WTC11 (cell line): ENCODE measurements at regions not wholly inside any gene's neighbourhood (a gene's known extent, or its start where the extent isn't known, plus 50 kb on each side); places are given as distances from the start of the nearest gene placed in this dataset.

ENCODE experiments used
- ATAC-seq: fragments of 200-7000 bp; cut with Tn5 transposase; 2 replicates; pipeline ENCODE4 v1.10.0; 2021; ENCODE audit warnings: mild to moderate bottlenecking, moderate library complexity
- CTCF ChIA-PET: fragments of 300-600 bp; sonication (Branson Sonifier 250); formaldehyde crosslinking; loops from one replicate; lab custom pipeline; 2021; ENCODE audit warnings: antibody characterized with exemption; lab: Charles Lee
- POLR2A ChIA-PET: fragments of 350-600 bp; sonication (Branson Sonifier 250); formaldehyde crosslinking; loops from one replicate; lab custom pipeline; 2021; ENCODE audit warnings: antibody characterized with exemption; lab: Charles Lee
- DNase-seq: peaks from one replicate; pipeline ENCODE4 v3.0.0; 2021; ENCODE audit warnings: low spot score
- H3K27ac Mint-ChIP-seq: 2 replicates; pipeline ENCODE4 v1.8.0; 2021; ENCODE audit warnings: mixed read lengths
- H3K27me3 Mint-ChIP-seq: 2 replicates; pipeline ENCODE4 v1.8.0; 2021; ENCODE audit warnings: low read depth, mild to moderate bottlenecking, moderate library complexity, mixed read lengths
- H3K36me3 Mint-ChIP-seq: 2 replicates; pipeline ENCODE4 v1.8.0; 2021; ENCODE audit warnings: mixed read lengths
- H3K4me1 Mint-ChIP-seq: 2 replicates; pipeline ENCODE4 v1.8.0; 2022; ENCODE audit warnings: mixed read lengths
- H3K4me3 Mint-ChIP-seq: 2 replicates; pipeline ENCODE4 v1.8.0; 2021; ENCODE audit warnings: mild to moderate bottlenecking, moderate library complexity, mixed read lengths
- H3K9me3 Mint-ChIP-seq: 2 replicates; pipeline ENCODE4 v1.8.0; 2021; ENCODE audit warnings: mixed read lengths
- CBFB ChIP-seq: sonication (generic); formaldehyde crosslinking; IDR thresholded peaks from 2 replicates; pipeline ENCODE4 v1.8.1; 2022; ENCODE audit warnings: mild to moderate bottlenecking, low read depth, missing genetic modification reagents
- EMX1 ChIP-seq: fragments of 250-450 bp; sonication (Bioruptor Pico); IDR thresholded peaks from 2 replicates; pipeline ENCODE4 v1.8.0; 2021; ENCODE audit warnings: mild to moderate bottlenecking
- ESRRA ChIP-seq: sonication (generic); formaldehyde crosslinking; IDR thresholded peaks from 2 replicates; pipeline ENCODE4 v1.8.1; 2022; ENCODE audit warnings: mild to moderate bottlenecking, missing genetic modification reagents, borderline replicate concordance
- FOXJ3 ChIP-seq: sonication (generic); formaldehyde crosslinking; IDR thresholded peaks from 2 replicates; pipeline ENCODE4 v1.9.0; 2021; ENCODE audit warnings: missing genetic modification reagents, mild to moderate bottlenecking, borderline replicate concordance
- MYBL2 ChIP-seq: sonication (generic); formaldehyde crosslinking; IDR thresholded peaks from 2 replicates; pipeline ENCODE4 v1.8.1; 2023; ENCODE audit warnings: mild to moderate bottlenecking, moderate library complexity, missing genetic modification reagents
- NR1H2 ChIP-seq: sonication (generic); formaldehyde crosslinking; IDR thresholded peaks from 2 replicates; pipeline ENCODE4 v1.9.0; 2021; ENCODE audit warnings: mild to moderate bottlenecking, moderate library complexity, missing genetic modification reagents
- PRRX2 ChIP-seq: fragments of 250-450 bp; sonication (Bioruptor Pico); IDR thresholded peaks from 2 replicates; pipeline ENCODE4 v1.8.0; 2021; ENCODE audit warnings: mild to moderate bottlenecking
- RELA ChIP-seq: sonication (generic); formaldehyde crosslinking; IDR thresholded peaks from 2 replicates; pipeline ENCODE4 v1.8.1; 2022; ENCODE audit warnings: missing genetic modification reagents, mild to moderate bottlenecking, borderline replicate concordance
- RORB ChIP-seq: fragments of 250-450 bp; sonication (Bioruptor Pico); IDR thresholded peaks from 2 replicates; pipeline ENCODE4 v1.9.0; 2021; ENCODE audit warnings: mild to moderate bottlenecking
- SMAD3 ChIP-seq: sonication (generic); formaldehyde crosslinking; IDR thresholded peaks from 2 replicates; pipeline ENCODE4 v1.8.0; 2022; ENCODE audit warnings: missing genetic modification reagents, mild to moderate bottlenecking, borderline replicate concordance
- SOX15 ChIP-seq: fragments of 250-450 bp; sonication (Bioruptor Pico); IDR thresholded peaks from 2 replicates; pipeline ENCODE4 v1.9.0; 2021; ENCODE audit warnings: mild to moderate bottlenecking
- TEAD1 ChIP-seq: sonication (generic); formaldehyde crosslinking; IDR thresholded peaks from 2 replicates; pipeline ENCODE4 v1.8.0; 2022; ENCODE audit warnings: mild to moderate bottlenecking, missing genetic modification reagents
- TEAD4 ChIP-seq: sonication (generic); formaldehyde crosslinking; IDR thresholded peaks from 2 replicates; pipeline ENCODE4 v1.8.0; 2022; ENCODE audit warnings: mild to moderate bottlenecking, missing genetic modification reagents
- ZBTB21 ChIP-seq: sonication (generic); formaldehyde crosslinking; IDR thresholded peaks from 2 replicates; pipeline ENCODE4 v1.8.1; 2023; ENCODE audit warnings: mild to moderate bottlenecking, missing genetic modification reagents, borderline replicate concordance
- ZNF138 ChIP-seq: sonication (generic); formaldehyde crosslinking; conservative IDR thresholded peaks from 2 replicates; pipeline ENCODE4 v1.8.1; 2022; ENCODE audit warnings: mild to moderate bottlenecking, moderate library complexity, missing genetic modification reagents
- ZNF416 ChIP-seq: fragments of 250-450 bp; sonication (Bioruptor Pico); IDR thresholded peaks from 2 replicates; pipeline ENCODE4 v1.9.0; 2021; ENCODE audit warnings: mild to moderate bottlenecking, inconsistent platforms
- ZNF423 ChIP-seq: fragments of 250-450 bp; sonication (Bioruptor Pico); IDR thresholded peaks from 2 replicates; pipeline ENCODE4 v2.1.2; 2022; ENCODE audit warnings: mild to moderate bottlenecking, moderate library complexity
- ZNF671 ChIP-seq: fragments of 250-450 bp; sonication (Bioruptor Pico); IDR thresholded peaks from 2 replicates; pipeline ENCODE4 v1.8.0; 2021; ENCODE audit warnings: mild to moderate bottlenecking
- TF ChIP-seq, protein P1 (sequence below): sonication (generic); formaldehyde crosslinking; IDR thresholded peaks from 2 replicates; pipeline ENCODE4 v1.8.1; 2023; ENCODE audit warnings: mild to moderate bottlenecking, missing genetic modification reagents
- TF ChIP-seq, protein P2 (sequence below): sonication (generic); formaldehyde crosslinking; IDR thresholded peaks from 2 replicates; pipeline ENCODE4 v1.8.0; 2023; ENCODE audit warnings: missing genetic modification reagents
- TF ChIP-seq, protein P3 (sequence below): sonication (generic); formaldehyde crosslinking; IDR thresholded peaks from 2 replicates; pipeline ENCODE4 v1.8.1; 2022; ENCODE audit warnings: low read depth, mild to moderate bottlenecking, moderate library complexity, missing genetic modification reagents, borderline replicate concordance

DNA sequence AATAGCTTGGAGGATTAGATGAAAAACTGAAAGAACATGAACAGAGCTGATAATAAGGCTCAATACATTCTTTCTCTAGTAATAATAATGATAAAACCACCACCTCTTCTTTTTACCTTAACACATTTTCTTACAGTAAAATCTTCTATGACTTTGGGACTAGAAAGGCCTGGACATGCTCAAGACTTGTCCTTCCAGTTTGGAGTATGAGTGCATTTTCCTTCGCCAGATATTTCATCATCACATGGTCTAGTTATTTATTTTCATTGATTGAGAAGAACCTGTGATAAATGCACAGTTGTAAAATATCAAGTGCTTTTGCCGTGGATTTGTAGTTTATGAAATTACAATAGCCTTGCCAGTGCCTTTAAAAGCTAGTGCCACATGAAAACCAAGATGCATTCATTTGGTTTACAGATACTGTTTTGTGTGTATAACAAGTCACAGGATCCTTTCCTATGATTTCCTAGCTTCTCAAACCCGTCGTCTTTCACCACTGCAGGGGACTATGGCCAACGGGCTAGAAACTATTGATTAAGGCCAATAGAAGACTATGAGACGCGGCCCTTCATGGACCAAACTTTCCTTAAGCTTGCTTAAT, 200.2 kb upstream of the ZNF217 start:
- Mint-ChIP-seq H3K4me1 (peaks cover 31% of the 10 kb centered on the region), H3K9me3 (peaks cover 10% of the 10 kb centered on the region), H3K4me3 (no peak overlapping the region), H3K36me3 (peaks cover 3% of the 10 kb centered on the region; the same call in 1 of the 2 replicates), H3K27ac (no peak overlapping the region), H3K27me3 (no peaks in the 10 kb centered on the region)
- no peak for ATAC-seq
- ChIA-PET CTCF (interaction anchor here (1.2 kb wide), 1 partner anchor 15 kb away, joined by 4 read pairs; no protein-coding TSS in a partner anchor), POLR2A (interaction anchor here (0.6 kb wide), 2 partner anchors 114 to 125 kb away, joined by 3 read pairs; no protein-coding TSS in a partner anchor)
- DNase-seq = no peak
- TF ChIP-seq, protein P1, sequence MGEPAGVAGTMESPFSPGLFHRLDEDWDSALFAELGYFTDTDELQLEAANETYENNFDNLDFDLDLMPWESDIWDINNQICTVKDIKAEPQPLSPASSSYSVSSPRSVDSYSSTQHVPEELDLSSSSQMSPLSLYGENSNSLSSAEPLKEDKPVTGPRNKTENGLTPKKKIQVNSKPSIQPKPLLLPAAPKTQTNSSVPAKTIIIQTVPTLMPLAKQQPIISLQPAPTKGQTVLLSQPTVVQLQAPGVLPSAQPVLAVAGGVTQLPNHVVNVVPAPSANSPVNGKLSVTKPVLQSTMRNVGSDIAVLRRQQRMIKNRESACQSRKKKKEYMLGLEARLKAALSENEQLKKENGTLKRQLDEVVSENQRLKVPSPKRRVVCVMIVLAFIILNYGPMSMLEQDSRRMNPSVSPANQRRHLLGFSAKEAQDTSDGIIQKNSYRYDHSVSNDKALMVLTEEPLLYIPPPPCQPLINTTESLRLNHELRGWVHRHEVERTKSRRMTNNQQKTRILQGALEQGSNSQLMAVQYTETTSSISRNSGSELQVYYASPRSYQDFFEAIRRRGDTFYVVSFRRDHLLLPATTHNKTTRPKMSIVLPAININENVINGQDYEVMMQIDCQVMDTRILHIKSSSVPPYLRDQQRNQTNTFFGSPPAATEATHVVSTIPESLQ (CRISPR knock-in tag) = no peak
- TF ChIP-seq MYBL2 (CRISPR knock-in tag) (no peak), SOX15 (CRISPR knock-in tag) (no peak), PRRX2 (CRISPR knock-in tag) (no peak)

DNA sequence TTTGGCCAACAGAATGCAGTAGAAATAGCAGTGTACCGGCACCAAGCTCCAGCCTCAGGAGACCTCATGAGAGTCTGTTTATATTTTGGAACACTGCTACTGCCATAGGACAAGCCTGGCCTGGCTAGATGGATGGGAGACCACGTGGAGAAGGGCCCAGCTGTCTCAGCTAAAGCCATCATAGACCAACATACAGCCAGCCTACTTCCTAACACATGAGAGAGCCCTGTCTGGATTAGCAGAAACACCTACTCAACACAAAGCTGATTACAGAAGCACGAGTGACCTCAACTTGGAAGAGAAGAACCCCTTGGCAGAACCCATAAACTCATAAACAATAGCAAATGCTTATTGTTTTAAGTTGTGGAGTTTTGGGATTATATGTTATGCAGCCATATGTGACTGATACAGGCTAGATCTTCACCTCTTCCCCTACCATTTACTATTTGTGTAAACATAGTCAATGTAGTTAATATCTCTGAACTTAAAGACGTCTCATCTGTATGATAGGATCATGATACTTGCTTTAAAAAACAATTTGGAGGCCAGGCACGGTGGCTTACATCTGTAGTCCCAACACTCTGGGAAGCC, 199.4 kb upstream of the ZNF217 start:
- H3K27ac Mint-ChIP-seq = no peak overlapping the region; the same call in 1 of the 2 replicates
- ChIA-PET POLR2A (no interaction called here), CTCF (interaction anchor here (1.2 kb wide), 1 partner anchor 16 kb away, joined by 4 read pairs; no protein-coding TSS in a partner anchor)
- ATAC-seq (no peak), DNase-seq (no peak)
- TF ChIP-seq ZNF671 (CRISPR knock-in tag) (no peak), SMAD3 (CRISPR knock-in tag) (no peak)
- no peak overlapping the region for H3K4me3 Mint-ChIP-seq
- peaks cover 10% of the 10 kb centered on the region for H3K9me3 Mint-ChIP-seq
- peaks cover 3% of the 10 kb centered on the region; the same call in 1 of the 2 replicates for H3K36me3 Mint-ChIP-seq
- peaks cover 33% of the 10 kb centered on the region for H3K4me1 Mint-ChIP-seq
- no peaks in the 10 kb centered on the region for H3K27me3 Mint-ChIP-seq

DNA sequence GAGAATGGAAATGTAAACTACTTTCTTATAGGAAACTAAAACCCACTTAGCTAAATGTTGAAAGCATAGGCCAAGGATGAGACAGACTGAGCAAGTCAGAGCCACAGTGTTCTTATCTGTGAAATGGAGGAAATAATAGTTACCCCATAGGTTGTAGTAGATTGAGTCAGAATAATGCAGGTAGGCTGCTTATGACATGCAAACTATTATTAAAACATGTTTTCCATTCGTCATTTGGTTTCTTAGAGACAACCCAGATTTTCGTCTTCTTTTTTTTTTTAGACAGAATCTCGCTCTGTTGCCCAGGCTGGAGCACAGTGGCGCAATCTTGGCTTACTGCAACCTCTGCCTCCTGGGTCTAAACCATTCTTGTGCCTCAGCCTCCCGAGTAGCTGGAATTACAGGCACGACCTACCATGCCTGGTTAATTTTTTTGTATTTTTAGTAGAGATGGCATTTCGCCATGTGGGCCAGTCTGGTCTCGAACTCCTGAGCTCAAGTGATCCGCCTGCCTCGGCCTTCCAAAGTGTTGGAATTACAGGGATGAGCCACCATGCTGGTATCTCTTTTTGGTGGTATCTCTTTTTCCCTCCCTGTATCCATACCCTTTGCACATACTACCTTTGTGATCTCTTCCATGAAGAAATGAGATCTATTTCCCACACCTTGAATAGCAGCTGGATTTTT, 196.5 kb upstream of the ZNF217 start:
- ChIA-PET CTCF (interaction anchor here (0.8 to 1.0 kb wide), 2 partner anchors 75 to 126 kb away, joined by 4 to 5 read pairs; no protein-coding TSS in a partner anchor), POLR2A (interaction anchor here (0.6 kb wide), 1 partner anchor 25 kb away, joined by 7 read pairs; no protein-coding TSS in a partner anchor)
- DNase-seq (no peak), ATAC-seq (no peak)
- peaks cover 53% of the 10 kb centered on the region for H3K4me1 Mint-ChIP-seq
- H3K27me3 Mint-ChIP-seq = no peaks in the 10 kb centered on the region
- TF ChIP-seq TEAD4 = no peak
- TF ChIP-seq CBFB (CRISPR knock-in tag) = no peak
- TF ChIP-seq ZNF423 (CRISPR knock-in tag) = no peak
- TF ChIP-seq NR1H2 = no peak
- TF ChIP-seq RORB (CRISPR knock-in tag) = no peak
- TF ChIP-seq, protein P2, sequence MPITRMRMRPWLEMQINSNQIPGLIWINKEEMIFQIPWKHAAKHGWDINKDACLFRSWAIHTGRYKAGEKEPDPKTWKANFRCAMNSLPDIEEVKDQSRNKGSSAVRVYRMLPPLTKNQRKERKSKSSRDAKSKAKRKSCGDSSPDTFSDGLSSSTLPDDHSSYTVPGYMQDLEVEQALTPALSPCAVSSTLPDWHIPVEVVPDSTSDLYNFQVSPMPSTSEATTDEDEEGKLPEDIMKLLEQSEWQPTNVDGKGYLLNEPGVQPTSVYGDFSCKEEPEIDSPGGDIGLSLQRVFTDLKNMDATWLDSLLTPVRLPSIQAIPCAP (CRISPR knock-in tag) = no peak
- TF ChIP-seq RELA (CRISPR knock-in tag) = no peak
- TF ChIP-seq FOXJ3 = no peak
- TF ChIP-seq, protein P3, sequence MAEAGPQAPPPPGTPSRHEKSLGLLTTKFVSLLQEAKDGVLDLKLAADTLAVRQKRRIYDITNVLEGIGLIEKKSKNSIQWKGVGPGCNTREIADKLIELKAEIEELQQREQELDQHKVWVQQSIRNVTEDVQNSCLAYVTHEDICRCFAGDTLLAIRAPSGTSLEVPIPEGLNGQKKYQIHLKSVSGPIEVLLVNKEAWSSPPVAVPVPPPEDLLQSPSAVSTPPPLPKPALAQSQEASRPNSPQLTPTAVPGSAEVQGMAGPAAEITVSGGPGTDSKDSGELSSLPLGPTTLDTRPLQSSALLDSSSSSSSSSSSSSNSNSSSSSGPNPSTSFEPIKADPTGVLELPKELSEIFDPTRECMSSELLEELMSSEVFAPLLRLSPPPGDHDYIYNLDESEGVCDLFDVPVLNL (CRISPR knock-in tag) = no peak
- no peak for TF ChIP-seq EMX1 (CRISPR knock-in tag)
- no peak for TF ChIP-seq ESRRA
- no peak for TF ChIP-seq ZNF416 (CRISPR knock-in tag)
- TF ChIP-seq ZNF138 = no peak
- TF ChIP-seq ZBTB21 = no peak
- TF ChIP-seq TEAD1 (CRISPR knock-in tag) = no peak
- peaks cover 3% of the 10 kb centered on the region; the same call in 1 of the 2 replicates for H3K36me3 Mint-ChIP-seq
- H3K27ac Mint-ChIP-seq = peak overlapping the region; percentile 55; the same call in 1 of the 2 replicates
- no peak overlapping the region for H3K4me3 Mint-ChIP-seq
- peaks cover 10% of the 10 kb centered on the region for H3K9me3 Mint-ChIP-seq
